Endothelial cell of umbilical vein (primary cell): ENCODE measurements at regions not wholly inside any gene's neighbourhood (a gene's known extent, or its start where the extent isn't known, plus 50 kb on each side); places are given as distances from the start of the nearest gene placed in this dataset.

ENCODE experiments used
- BruUV-seq: library from RNA; stranded (reverse); fragments of 400-500 nt; replicated peaks from 2 replicates; lab custom pipeline; 2021; lab: Mats Ljungman, UMichigan
- CTCF ChIA-PET: fragments of 300-600, 350-600 bp; sonication (Branson Sonifier 250); formaldehyde crosslinking; loops from one replicate; lab custom pipeline; 2021; ENCODE audit warnings: antibody characterized with exemption, inconsistent platforms; lab: Charles Lee
- POLR2A ChIA-PET: fragments of 300-600, 350-600 bp; sonication (Branson Sonifier 250); formaldehyde crosslinking; loops from one replicate; lab custom pipeline; 2021; ENCODE audit warnings: antibody characterized with exemption, inconsistent platforms; lab: Charles Lee
- DNase-seq: peaks from one replicate; pipeline ENCODE4 v3.0.0-alpha.2; 2011; ENCODE audit warnings: low read depth, low spot score
- FAIRE-seq: peaks from 2 replicates; lab custom pipeline; 2011; peaks lifted over from hg19 to GRCh38; lab: Jason Lieb, UNC
- H2AFZ ChIP-seq: 2 replicates; pipeline ENCODE4 v1.6.0; 2012; ENCODE audit warnings: low read depth, low read length, control low read depth, inconsistent platforms
- H3K27ac ChIP-seq: 2 replicates; pipeline ENCODE4 v1.5.1; 2011; ENCODE audit warnings: low read depth, mild to moderate bottlenecking, control low read depth, low read length, moderate library complexity; ENCODE audit not compliant: insufficient read depth
- H3K27me3 ChIP-seq, 2 experiments: 2 replicates each; pipeline versions ENCODE4 v1.6.0 to v1.6.1; 2011; ENCODE audit warnings: low read length in 2 of 2, mixed read lengths in 1 of 2; ENCODE audit not compliant: control insufficient read depth in 2 of 2, insufficient read depth in 2 of 2
- H3K36me3 ChIP-seq, 2 experiments: 2 replicates in 1 of 2; 3 replicates in 1 of 2; pipeline ENCODE4 v1.5.1; 2011; ENCODE audit warnings: low read length in 2 of 2, mild to moderate bottlenecking in 1 of 2, moderate library complexity in 1 of 2; ENCODE audit not compliant: control insufficient read depth in 2 of 2, insufficient read depth in 2 of 2; ENCODE audit errors: extremely low read depth in 1 of 2
- H3K4me1 ChIP-seq: 3 replicates; pipeline ENCODE4 v1.5.1; 2011; ENCODE audit warnings: mild to moderate bottlenecking, low read length; ENCODE audit not compliant: control insufficient read depth, insufficient read depth; ENCODE audit errors: extremely low read depth
- H3K4me2 ChIP-seq: 2 replicates; pipeline ENCODE4 v1.6.1; 2011; ENCODE audit warnings: low read length, control low read depth, mixed read lengths; ENCODE audit not compliant: insufficient read depth
- H3K4me3 ChIP-seq, 3 experiments: fragments of 200-600 bp in 1 of 3; sonication (generic), shearing (Covaris generic) in 1 of 3; replicated peaks in 1 of 3; 2 replicates each; pipeline ENCODE4 v1.5.1; 2011 to 2016; ENCODE audit warnings: control low read depth in 3 of 3, low read length in 3 of 3, mild to moderate bottlenecking in 2 of 3, inconsistent platforms in 1 of 3, low read depth in 1 of 3, moderate library complexity in 1 of 3; ENCODE audit not compliant: insufficient read depth in 1 of 3
- H3K79me2 ChIP-seq: 2 replicates; pipeline ENCODE4 v1.6.0; 2012; ENCODE audit warnings: low read length, inconsistent platforms; ENCODE audit not compliant: control insufficient read depth, insufficient read depth
- H3K9ac ChIP-seq: replicated peaks from 2 replicates; pipeline ENCODE3; 2011; ENCODE audit warnings: low read length, control low read depth; ENCODE audit not compliant: insufficient read depth; ENCODE audit errors: extremely low read depth
- H3K9me1 ChIP-seq: replicated peaks from 3 replicates; pipeline ENCODE4 v1.6.0; 2011; ENCODE audit warnings: mild to moderate bottlenecking, low read length; ENCODE audit not compliant: control insufficient read depth, insufficient read depth; ENCODE audit errors: extremely low read depth
- H3K9me3 ChIP-seq: replicated peaks from 2 replicates; pipeline ENCODE4 v1.5.1; 2012; ENCODE audit warnings: low read length, inconsistent platforms; ENCODE audit not compliant: control insufficient read depth, insufficient read depth
- H4K20me1 ChIP-seq: replicated peaks from 2 replicates; pipeline ENCODE3; 2011; ENCODE audit warnings: mild to moderate bottlenecking, low read length; ENCODE audit not compliant: control insufficient read depth, insufficient read depth; ENCODE audit errors: extremely low read depth
- FOS ChIP-seq: IDR thresholded peaks from 2 replicates; pipeline ENCODE4 v1.6.1; 2011; ENCODE audit warnings: mild to moderate bottlenecking, low read length, moderate library complexity, borderline replicate concordance; ENCODE audit not compliant: insufficient read depth
- GATA2 ChIP-seq: IDR thresholded peaks from 2 replicates; pipeline ENCODE4 v1.7.0; 2011; ENCODE audit warnings: low read depth, mild to moderate bottlenecking, moderate library complexity, mixed read lengths, low read length; ENCODE audit not compliant: insufficient read length, insufficient read depth
- JUN ChIP-seq: IDR thresholded peaks from 2 replicates; pipeline ENCODE4 v1.6.1; 2011; ENCODE audit warnings: borderline replicate concordance, low read depth; ENCODE audit not compliant: insufficient read length, insufficient read depth
- POLR2A ChIP-seq: IDR thresholded peaks from 2 replicates; pipeline ENCODE4 v1.6.1; 2012; ENCODE audit warnings: low read depth, mild to moderate bottlenecking, control low read depth, low read length
- POLR2AphosphoS5 ChIP-seq: IDR thresholded peaks from 2 replicates; pipeline ENCODE4 v1.6.1; 2012; ENCODE audit warnings: low read depth, mild to moderate bottlenecking, control low read depth, low read length, moderate library complexity; ENCODE audit not compliant: insufficient read depth
- dilution Hi-C: fragments of 300-500 bp; cut with MboI; formaldehyde crosslinking; loops from one replicate; pipeline ENCODE4 v1.15.0; 2019; ENCODE audit warnings: low sequenced_read_pairs; ENCODE audit not compliant: extremely low pct_ligation_motif_present
- intact Hi-C: fragments of 100-400 bp; cut with micrococcal nuclease; formaldehyde crosslinking; loops from one replicate; pipeline ENCODE4 v1.10.0; 2022
- TF ChIP-seq, protein P1 (sequence below): IDR thresholded peaks from 2 replicates; pipeline ENCODE4 v1.6.1; 2011; ENCODE audit not compliant: insufficient read depth, insufficient read length
- TF ChIP-seq, protein P2 (sequence below), 2 donors: IDR thresholded peaks; 1 replicate in 1 of 2; 2 replicates in 1 of 2; pipeline ENCODE4 v1.5.1; 2011; ENCODE audit warnings: low read length in 2 of 2, mild to moderate bottlenecking in 2 of 2, moderate library complexity in 2 of 2, control low read depth in 1 of 2, inconsistent platforms in 1 of 2, low read depth in 1 of 2; ENCODE audit not compliant: insufficient read depth in 1 of 2; ENCODE audit errors: extremely low read depth in 1 of 2

DNA sequence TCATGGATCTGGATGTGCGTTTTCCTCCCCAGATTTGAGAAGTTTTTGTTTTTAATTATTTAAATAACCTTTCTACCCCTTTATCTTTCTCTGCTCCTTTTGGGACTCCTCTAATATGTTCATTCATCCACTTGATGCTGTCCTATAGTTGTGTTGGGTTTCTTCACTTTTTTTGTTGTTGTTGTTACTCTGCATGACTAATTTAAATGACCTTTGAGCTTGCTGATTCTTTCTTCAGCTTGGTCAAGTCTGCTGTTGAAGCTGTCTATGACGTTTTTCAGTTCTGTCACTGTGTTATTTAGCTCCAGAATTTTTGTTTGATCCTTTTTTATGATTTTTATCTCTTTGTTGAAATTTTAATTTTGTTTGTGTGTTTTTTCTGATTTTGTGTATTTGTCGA, 463.6 kb upstream of the ALCAM start:
- intact Hi-C loops, result no loop called here
- CTCF ChIA-PET, result interaction anchor here (1.1 to 1.5 kb wide), 3 partner anchors 23 to 464 kb away, joined by 3 read pairs; partner anchors contain the start of gene ALCAM
- no peak overlapping the region for H3K9ac ChIP-seq

More for the DNA sequence above, 463.6 kb upstream of the ALCAM start:
- Histone ChIP-seq H4K20me1 (no peaks in the 10 kb centered on the region), H3K27me3 (no peaks in the 10 kb centered on the region), H3K36me3 (no peaks in the 10 kb centered on the region), H3K4me1 (peaks cover 21% of the 10 kb centered on the region), H3K27ac (no peak overlapping the region), H3K9me1 (no peaks in the 10 kb centered on the region), H2AFZ (no peak overlapping the region), H3K79me2 (peaks cover 19% of the 10 kb centered on the region), H3K4me2 (no peak overlapping the region), H3K9me3 (peaks cover 3% of the 10 kb centered on the region), H3K4me3 (no peak overlapping the region)
- BruUV-seq, result no TSS peak
- TF ChIP-seq JUN, result no peak
- TF ChIP-seq FOS, result no peak
- no peak for TF ChIP-seq POLR2A
- TF ChIP-seq GATA2, result no peak
- no peak for TF ChIP-seq POLR2AphosphoS5
- TF ChIP-seq, protein P1, sequence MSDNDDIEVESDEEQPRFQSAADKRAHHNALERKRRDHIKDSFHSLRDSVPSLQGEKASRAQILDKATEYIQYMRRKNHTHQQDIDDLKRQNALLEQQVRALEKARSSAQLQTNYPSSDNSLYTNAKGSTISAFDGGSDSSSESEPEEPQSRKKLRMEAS, result no peak
- TF ChIP-seq, protein P2, sequence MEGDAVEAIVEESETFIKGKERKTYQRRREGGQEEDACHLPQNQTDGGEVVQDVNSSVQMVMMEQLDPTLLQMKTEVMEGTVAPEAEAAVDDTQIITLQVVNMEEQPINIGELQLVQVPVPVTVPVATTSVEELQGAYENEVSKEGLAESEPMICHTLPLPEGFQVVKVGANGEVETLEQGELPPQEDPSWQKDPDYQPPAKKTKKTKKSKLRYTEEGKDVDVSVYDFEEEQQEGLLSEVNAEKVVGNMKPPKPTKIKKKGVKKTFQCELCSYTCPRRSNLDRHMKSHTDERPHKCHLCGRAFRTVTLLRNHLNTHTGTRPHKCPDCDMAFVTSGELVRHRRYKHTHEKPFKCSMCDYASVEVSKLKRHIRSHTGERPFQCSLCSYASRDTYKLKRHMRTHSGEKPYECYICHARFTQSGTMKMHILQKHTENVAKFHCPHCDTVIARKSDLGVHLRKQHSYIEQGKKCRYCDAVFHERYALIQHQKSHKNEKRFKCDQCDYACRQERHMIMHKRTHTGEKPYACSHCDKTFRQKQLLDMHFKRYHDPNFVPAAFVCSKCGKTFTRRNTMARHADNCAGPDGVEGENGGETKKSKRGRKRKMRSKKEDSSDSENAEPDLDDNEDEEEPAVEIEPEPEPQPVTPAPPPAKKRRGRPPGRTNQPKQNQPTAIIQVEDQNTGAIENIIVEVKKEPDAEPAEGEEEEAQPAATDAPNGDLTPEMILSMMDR (IDR thresholded peaks at IDR 0.05; ENCODE audit: extremely low read depth in 1 of 2, insufficient read depth in 1 of 2, low read depth in 1 of 2, low read length in 2 of 2), result no peak
- DNase-seq (no peak), FAIRE-seq (no peak)
- dilution Hi-C loops, result no loop called here
- POLR2A ChIA-PET, result no interaction called here
